HCT116 (cell line): ENCODE measurements at regions not wholly inside any gene's neighbourhood (a gene's known extent, or its start where the extent isn't known, plus 50 kb on each side); places are given as distances from the start of the nearest gene placed in this dataset.

Experiments
- ATAC-seq: fragments of 200-7000 bp; cut with Tn5 transposase; 2 replicates; pipeline ENCODE4 v1.9.1; 2020; ENCODE audit warnings: mild to moderate bottlenecking, moderate library complexity
- BruUV-seq: library from RNA; stranded (reverse); fragments of 400-500 nt; replicated peaks from 2 replicates; lab custom pipeline; 2021; lab: Mats Ljungman, UMichigan
- CTCF ChIA-PET: fragments of 300-600 bp; sonication (Branson Sonifier 250); formaldehyde crosslinking; loops from one replicate; lab custom pipeline; 2021; ENCODE audit warnings: antibody characterized with exemption; lab: Charles Lee
- POLR2A ChIA-PET: fragments of 300-600, 350-600 bp; sonication (Branson Sonifier 250); formaldehyde crosslinking; loops from one replicate; lab custom pipeline; 2021; ENCODE audit warnings: antibody characterized with exemption; lab: Charles Lee
- RAD21 ChIA-PET, 2 experiments: fragments of 300-600 bp; sonication (Branson Sonifier 250); formaldehyde crosslinking; loops; one replicate each; lab custom pipeline; 2023; ENCODE audit warnings: low total read pairs in 2 of 2; ENCODE audit not compliant: uncharacterized antibody in 2 of 2, unreplicated experiment in 2 of 2, low non-redundant PET in 1 of 2; lab: Charles Lee
- DNase-seq: peaks from one replicate; pipeline ENCODE4 v3.0.0-alpha.2; 2010; ENCODE audit warnings: low read depth, low spot score
- H2AFZ ChIP-seq: fragments of 200-600 bp; shearing (Covaris generic), sonication (generic); 2 replicates; pipeline ENCODE4 v1.6.1; 2017; ENCODE audit warnings: low read depth, mixed run types, mixed read lengths, antibody characterized with exemption, low read length; ENCODE audit not compliant: poor library complexity, severe bottlenecking
- H3K27ac ChIP-seq: 2 replicates; pipeline ENCODE4 v1.5.1; 2012; ENCODE audit warnings: low read depth, low read length
- H3K27me3 ChIP-seq: fragments of 200-600 bp; sonication (generic); 2 replicates; pipeline ENCODE4 v1.6.1; 2016; ENCODE audit warnings: mixed run types, low read length, mixed read lengths; ENCODE audit not compliant: insufficient read depth
- H3K36me3 ChIP-seq, 2 experiments: fragments of 200-500 bp in 1 of 2; fragments of 200-600 bp in 1 of 2; sonication (Bioruptor generic) in 1 of 2; sonication (generic) in 1 of 2; 2 replicates each; pipeline versions ENCODE4 v1.5.1 to v1.6.1; 2014 to 2016; ENCODE audit warnings: low read length in 2 of 2, inconsistent platforms in 1 of 2, mixed read lengths in 1 of 2, mixed run types in 1 of 2; ENCODE audit not compliant: insufficient read depth in 2 of 2, control insufficient read depth in 1 of 2
- H3K4me1 ChIP-seq, 2 experiments: fragments of 200-600 bp in 1 of 2; sonication (generic) in 1 of 2; 2 replicates each; pipeline versions ENCODE4 v1.5.1 to v1.6.1; 2012 to 2017; ENCODE audit warnings: low read length in 2 of 2, inconsistent platforms in 1 of 2, mild to moderate bottlenecking in 1 of 2, mixed read lengths in 1 of 2, mixed run types in 1 of 2, moderate library complexity in 1 of 2; ENCODE audit not compliant: insufficient read depth in 2 of 2, control insufficient read depth in 1 of 2
- H3K4me2 ChIP-seq: fragments of 200-600 bp; sonication (generic); 2 replicates; pipeline ENCODE4 v1.6.1; 2017; ENCODE audit warnings: mixed run types, low read length, mixed read lengths
- H3K4me3 ChIP-seq, 2 experiments: fragments of 200-600 bp in 1 of 2; sonication (generic) in 1 of 2; replicated peaks in 1 of 2; 2 replicates each; pipeline ENCODE4 v1.5.1; 2011 to 2016; ENCODE audit warnings: low read length in 2 of 2, control low read depth in 1 of 2, low read depth in 1 of 2, mild to moderate bottlenecking in 1 of 2, mixed read lengths in 1 of 2, mixed run types in 1 of 2
- H3K79me2 ChIP-seq: fragments of 200-600 bp; sonication (generic); 2 replicates; pipeline ENCODE4 v1.6.1; 2017; ENCODE audit warnings: mild to moderate bottlenecking, mixed run types, low read length, moderate library complexity, mixed read lengths; ENCODE audit not compliant: insufficient read depth
- H3K9ac ChIP-seq: fragments of 200-600 bp; sonication (generic); 2 replicates; pipeline ENCODE4 v1.6.1; 2016; ENCODE audit warnings: low read length, mixed read lengths
- H3K9me2 ChIP-seq: fragments of 200-600 bp; sonication (generic), shearing (Covaris generic); 2 replicates; pipeline ENCODE4 v1.6.1; 2017; ENCODE audit warnings: mixed run types, mild to moderate bottlenecking, moderate library complexity; ENCODE audit not compliant: insufficient read depth
- H3K9me3 ChIP-seq, 2 experiments: fragments of 200-500 bp in 1 of 2; fragments of 200-600 bp in 1 of 2; sonication (Bioruptor generic) in 1 of 2; sonication (generic) in 1 of 2; 2 replicates each; pipeline ENCODE4 v1.6.1; 2014 to 2017; ENCODE audit warnings: low read length in 2 of 2, mixed read lengths in 2 of 2, inconsistent platforms in 1 of 2, low read depth in 1 of 2, mild to moderate bottlenecking in 1 of 2, mixed run types in 1 of 2, moderate library complexity in 1 of 2; ENCODE audit not compliant: control insufficient read depth in 1 of 2, insufficient read depth in 1 of 2
- H4K20me1 ChIP-seq: fragments of 200-600 bp; sonication (generic), shearing (Covaris generic); 2 replicates; pipeline ENCODE4 v1.6.1; 2017; ENCODE audit warnings: mixed run types, mild to moderate bottlenecking, moderate library complexity; ENCODE audit not compliant: insufficient read depth
- CBX3 ChIP-seq: IDR thresholded peaks from 2 replicates; pipeline ENCODE4 v1.6.1; 2012; ENCODE audit warnings: low read depth
- CEBPB ChIP-seq: IDR thresholded peaks from 2 replicates; pipeline ENCODE4 v1.6.1; 2012; ENCODE audit warnings: low read depth
- ELF1 ChIP-seq: IDR thresholded peaks from 2 replicates; pipeline ENCODE4 v1.6.1; 2012; ENCODE audit warnings: low read depth, borderline replicate concordance
- EZH2phosphoT487 ChIP-seq: fragments of 200-600 bp; IDR thresholded peaks from 2 replicates; pipeline ENCODE4 v1.6.1; 2018; ENCODE audit warnings: antibody characterized with exemption, borderline replicate concordance
- JUND ChIP-seq: IDR thresholded peaks from 2 replicates; pipeline ENCODE4 v1.6.1; 2012
- POLR2A ChIP-seq: IDR thresholded peaks from 2 replicates; pipeline ENCODE4 v1.7.0; 2011; ENCODE audit warnings: borderline replicate concordance; ENCODE audit not compliant: insufficient read depth, insufficient read length; ENCODE audit errors: extremely low read depth
- POLR2AphosphoS5 ChIP-seq: IDR thresholded peaks from 2 replicates; pipeline ENCODE4 v1.6.1; 2011; ENCODE audit warnings: mild to moderate bottlenecking, low read depth, low read length, moderate library complexity
- RAD21 ChIP-seq: IDR thresholded peaks from 2 replicates; pipeline ENCODE4 v1.6.1; 2012; ENCODE audit warnings: low read depth, mild to moderate bottlenecking
- SIN3A ChIP-seq: IDR thresholded peaks from 2 replicates; pipeline ENCODE4 v1.6.1; 2012; ENCODE audit warnings: low read depth
- SP1 ChIP-seq: IDR thresholded peaks from 2 replicates; pipeline ENCODE4 v1.6.1; 2012; ENCODE audit warnings: low read depth
- SRF ChIP-seq: IDR thresholded peaks from 2 replicates; pipeline ENCODE4 v1.6.1; 2012; ENCODE audit warnings: low read depth
- TCF7L2 ChIP-seq: IDR thresholded peaks from 2 replicates; pipeline ENCODE4 v1.7.0; 2011; ENCODE audit warnings: borderline replicate concordance, inconsistent platforms; ENCODE audit not compliant: insufficient read depth, insufficient read length; ENCODE audit errors: extremely low read depth
- YY1 ChIP-seq: IDR thresholded peaks from 2 replicates; pipeline ENCODE4 v1.6.1; 2011; ENCODE audit warnings: low read length, low read depth, moderate library complexity, mild to moderate bottlenecking; ENCODE audit not compliant: insufficient replicate concordance; ENCODE audit errors: extremely low read depth
- ZFX ChIP-seq: fragments of 450-650 bp; IDR thresholded peaks from 2 replicates; pipeline ENCODE4 v1.6.1; 2017
- intact Hi-C: fragments of 100-400 bp; cut with micrococcal nuclease; formaldehyde crosslinking; loops from 2 replicates; pipeline ENCODE4 v1.10.0; 2022
- TF ChIP-seq, protein P1 (sequence below): IDR thresholded peaks from 2 replicates; pipeline ENCODE4 v1.6.1; 2012
- TF ChIP-seq, protein P2 (sequence below): IDR thresholded peaks from 2 replicates; pipeline ENCODE4 v1.6.1; 2012; ENCODE audit warnings: low read depth
- TF ChIP-seq, protein P3 (sequence below): IDR thresholded peaks from 2 replicates; pipeline ENCODE4 v1.6.1; 2012

DNA sequence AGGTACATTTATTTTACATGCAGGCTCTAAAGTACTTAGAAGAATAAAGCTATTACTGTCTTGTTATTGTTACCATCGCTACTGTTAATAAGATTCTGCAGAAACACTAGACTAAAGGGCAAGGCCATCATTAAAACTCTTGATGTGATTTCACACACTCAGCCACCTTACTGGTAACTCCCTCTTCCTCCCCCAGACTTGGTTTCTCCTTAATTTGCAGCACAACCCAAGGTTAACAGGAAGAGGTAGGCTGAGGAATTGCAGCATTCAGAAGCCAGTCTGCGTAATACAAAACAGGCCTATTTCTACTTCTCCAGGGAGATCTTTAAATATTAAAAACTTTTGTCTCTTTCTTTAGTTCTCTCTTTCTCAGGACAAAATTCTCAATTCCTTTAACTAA, 210.3 kb downstream of the BTG1 start:
- Histone ChIP-seq H2AFZ (no peak overlapping the region), H3K27me3 (no peaks in the 10 kb centered on the region), H3K4me1 (no peaks in the 10 kb centered on the region), H3K9me2 (no peaks in the 10 kb centered on the region), H3K4me3 (no peak overlapping the region), H3K9me3 (no peaks in the 10 kb centered on the region), H3K4me2 (no peak overlapping the region), H3K36me3 (no peaks in the 10 kb centered on the region), H3K79me2 (no peaks in the 10 kb centered on the region), H4K20me1 (no peaks in the 10 kb centered on the region), H3K9ac (no peak overlapping the region), H3K27ac (no peak overlapping the region)
- intact Hi-C loops = no loop called here
- RAD21 ChIA-PET = no interaction called here
- no peak for TF ChIP-seq YY1
- TF ChIP-seq POLR2A = no peak
- no peak for TF ChIP-seq RAD21
- no peak for TF ChIP-seq SIN3A
- TF ChIP-seq TCF7L2 = no peak
- TF ChIP-seq JUND = no peak
- no peak for TF ChIP-seq CBX3
- TF ChIP-seq SRF = no peak
- TF ChIP-seq ELF1 = no peak
- no peak for TF ChIP-seq ZFX
- TF ChIP-seq, protein P1, sequence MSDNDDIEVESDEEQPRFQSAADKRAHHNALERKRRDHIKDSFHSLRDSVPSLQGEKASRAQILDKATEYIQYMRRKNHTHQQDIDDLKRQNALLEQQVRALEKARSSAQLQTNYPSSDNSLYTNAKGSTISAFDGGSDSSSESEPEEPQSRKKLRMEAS = no peak
- TF ChIP-seq, protein P2, sequence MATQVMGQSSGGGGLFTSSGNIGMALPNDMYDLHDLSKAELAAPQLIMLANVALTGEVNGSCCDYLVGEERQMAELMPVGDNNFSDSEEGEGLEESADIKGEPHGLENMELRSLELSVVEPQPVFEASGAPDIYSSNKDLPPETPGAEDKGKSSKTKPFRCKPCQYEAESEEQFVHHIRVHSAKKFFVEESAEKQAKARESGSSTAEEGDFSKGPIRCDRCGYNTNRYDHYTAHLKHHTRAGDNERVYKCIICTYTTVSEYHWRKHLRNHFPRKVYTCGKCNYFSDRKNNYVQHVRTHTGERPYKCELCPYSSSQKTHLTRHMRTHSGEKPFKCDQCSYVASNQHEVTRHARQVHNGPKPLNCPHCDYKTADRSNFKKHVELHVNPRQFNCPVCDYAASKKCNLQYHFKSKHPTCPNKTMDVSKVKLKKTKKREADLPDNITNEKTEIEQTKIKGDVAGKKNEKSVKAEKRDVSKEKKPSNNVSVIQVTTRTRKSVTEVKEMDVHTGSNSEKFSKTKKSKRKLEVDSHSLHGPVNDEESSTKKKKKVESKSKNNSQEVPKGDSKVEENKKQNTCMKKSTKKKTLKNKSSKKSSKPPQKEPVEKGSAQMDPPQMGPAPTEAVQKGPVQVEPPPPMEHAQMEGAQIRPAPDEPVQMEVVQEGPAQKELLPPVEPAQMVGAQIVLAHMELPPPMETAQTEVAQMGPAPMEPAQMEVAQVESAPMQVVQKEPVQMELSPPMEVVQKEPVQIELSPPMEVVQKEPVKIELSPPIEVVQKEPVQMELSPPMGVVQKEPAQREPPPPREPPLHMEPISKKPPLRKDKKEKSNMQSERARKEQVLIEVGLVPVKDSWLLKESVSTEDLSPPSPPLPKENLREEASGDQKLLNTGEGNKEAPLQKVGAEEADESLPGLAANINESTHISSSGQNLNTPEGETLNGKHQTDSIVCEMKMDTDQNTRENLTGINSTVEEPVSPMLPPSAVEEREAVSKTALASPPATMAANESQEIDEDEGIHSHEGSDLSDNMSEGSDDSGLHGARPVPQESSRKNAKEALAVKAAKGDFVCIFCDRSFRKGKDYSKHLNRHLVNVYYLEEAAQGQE = no peak
- no peak for TF ChIP-seq SP1
- no peak for TF ChIP-seq EZH2phosphoT487
- no peak for TF ChIP-seq CEBPB
- no peak for TF ChIP-seq POLR2AphosphoS5
- TF ChIP-seq, protein P3, sequence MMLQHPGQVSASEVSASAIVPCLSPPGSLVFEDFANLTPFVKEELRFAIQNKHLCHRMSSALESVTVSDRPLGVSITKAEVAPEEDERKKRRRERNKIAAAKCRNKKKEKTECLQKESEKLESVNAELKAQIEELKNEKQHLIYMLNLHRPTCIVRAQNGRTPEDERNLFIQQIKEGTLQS = no peak
- BruUV-seq = no TSS peak
- ATAC-seq = no peak
- CTCF ChIA-PET = no interaction called here
- DNase-seq = no peak
- POLR2A ChIA-PET = no interaction called here
